MM.1S (cell line): ENCODE measurements at regions not wholly inside any gene's neighbourhood (a gene's known extent, or its start where the extent isn't known, plus 50 kb on each side); places are given as distances from the start of the nearest gene placed in this dataset.
"Not testable (repeated sequence)": the region's sequence is repeated elsewhere in the genome, so short reads cannot be mapped to it uniquely, and the experiment has no call there.

ENCODE experiments used
- EZH2 ChIP-seq: fragments of 300-600 bp; sonication (generic); optimal IDR thresholded peaks from 2 replicates; pipeline ENCODE3; 2017; ENCODE audit warnings: low read depth, mild to moderate bottlenecking, antibody characterized with exemption, low read length, mixed read lengths
- TF ChIP-seq, protein P1 (sequence below): fragments of 300-600 bp; sonication (generic); IDR thresholded peaks from 2 replicates; pipeline ENCODE4 v1.5.1; 2016; ENCODE audit warnings: antibody characterized with exemption, low read length, mixed read lengths

DNA sequence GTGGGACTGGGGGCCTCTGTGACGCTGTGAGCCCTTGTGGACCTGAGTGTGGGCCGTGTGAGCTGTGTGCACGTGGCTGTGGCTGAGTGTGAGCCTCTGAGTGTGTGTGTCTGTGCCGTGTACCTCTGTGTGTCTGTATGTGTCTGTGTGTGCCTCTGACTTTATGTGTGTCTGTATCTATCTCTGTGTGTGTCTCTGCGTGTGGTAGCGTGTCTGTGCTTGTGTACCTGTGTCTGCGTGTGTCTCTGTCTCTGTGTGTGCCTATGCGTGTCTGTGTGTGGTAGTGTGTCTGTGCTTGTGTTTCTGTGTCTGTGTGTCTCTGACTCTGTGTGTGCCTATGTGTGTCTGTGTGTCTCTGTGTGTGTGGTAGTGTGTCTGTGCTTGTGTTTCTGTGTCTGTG is 158.2 kb downstream of the TMEM121 start:
- TF ChIP-seq, protein P1, sequence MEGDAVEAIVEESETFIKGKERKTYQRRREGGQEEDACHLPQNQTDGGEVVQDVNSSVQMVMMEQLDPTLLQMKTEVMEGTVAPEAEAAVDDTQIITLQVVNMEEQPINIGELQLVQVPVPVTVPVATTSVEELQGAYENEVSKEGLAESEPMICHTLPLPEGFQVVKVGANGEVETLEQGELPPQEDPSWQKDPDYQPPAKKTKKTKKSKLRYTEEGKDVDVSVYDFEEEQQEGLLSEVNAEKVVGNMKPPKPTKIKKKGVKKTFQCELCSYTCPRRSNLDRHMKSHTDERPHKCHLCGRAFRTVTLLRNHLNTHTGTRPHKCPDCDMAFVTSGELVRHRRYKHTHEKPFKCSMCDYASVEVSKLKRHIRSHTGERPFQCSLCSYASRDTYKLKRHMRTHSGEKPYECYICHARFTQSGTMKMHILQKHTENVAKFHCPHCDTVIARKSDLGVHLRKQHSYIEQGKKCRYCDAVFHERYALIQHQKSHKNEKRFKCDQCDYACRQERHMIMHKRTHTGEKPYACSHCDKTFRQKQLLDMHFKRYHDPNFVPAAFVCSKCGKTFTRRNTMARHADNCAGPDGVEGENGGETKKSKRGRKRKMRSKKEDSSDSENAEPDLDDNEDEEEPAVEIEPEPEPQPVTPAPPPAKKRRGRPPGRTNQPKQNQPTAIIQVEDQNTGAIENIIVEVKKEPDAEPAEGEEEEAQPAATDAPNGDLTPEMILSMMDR: not testable (repeated sequence)
- not testable (repeated sequence) for TF ChIP-seq EZH2
